HG02943 (cell line): ENCODE measurements at regions not wholly inside any gene's neighbourhood (a gene's known extent, or its start where the extent isn't known, plus 50 kb on each side); places are given as distances from the start of the nearest gene placed in this dataset.

Experiments used
- ATAC-seq: cut with Tn5 transposase; IDR thresholded peaks from one replicate; pipeline ENCODE4 v1.9.1; 2021; ENCODE audit warnings: mild to moderate bottlenecking, low read depth, moderate library complexity; ENCODE audit not compliant: unreplicated experiment

GRCh38 chr21:35853321-35854239, 206.7 kb downstream of the SETD4 start:
- no peak for ATAC-seq

DNA sequence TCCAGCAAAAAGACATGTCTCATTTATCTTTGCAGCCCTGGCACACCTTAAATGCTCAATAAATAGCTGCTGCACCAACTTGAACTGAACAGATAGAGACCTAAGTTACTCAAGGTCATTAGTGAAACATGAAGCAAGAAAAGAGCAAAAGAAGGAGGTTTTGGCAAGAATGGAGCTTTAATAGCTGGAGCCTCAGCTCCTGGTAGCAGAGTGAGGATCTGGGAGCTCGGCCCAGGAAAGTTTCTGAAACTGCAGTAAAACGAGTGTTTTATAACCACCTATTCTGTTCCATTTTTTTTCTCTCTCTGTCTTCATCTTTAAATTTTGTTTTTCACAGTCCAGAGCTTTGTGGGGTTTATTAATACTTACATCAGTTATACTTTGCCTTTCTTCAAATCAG, 207.5 kb downstream of the SETD4 start:
- ATAC-seq = no peak

DNA sequence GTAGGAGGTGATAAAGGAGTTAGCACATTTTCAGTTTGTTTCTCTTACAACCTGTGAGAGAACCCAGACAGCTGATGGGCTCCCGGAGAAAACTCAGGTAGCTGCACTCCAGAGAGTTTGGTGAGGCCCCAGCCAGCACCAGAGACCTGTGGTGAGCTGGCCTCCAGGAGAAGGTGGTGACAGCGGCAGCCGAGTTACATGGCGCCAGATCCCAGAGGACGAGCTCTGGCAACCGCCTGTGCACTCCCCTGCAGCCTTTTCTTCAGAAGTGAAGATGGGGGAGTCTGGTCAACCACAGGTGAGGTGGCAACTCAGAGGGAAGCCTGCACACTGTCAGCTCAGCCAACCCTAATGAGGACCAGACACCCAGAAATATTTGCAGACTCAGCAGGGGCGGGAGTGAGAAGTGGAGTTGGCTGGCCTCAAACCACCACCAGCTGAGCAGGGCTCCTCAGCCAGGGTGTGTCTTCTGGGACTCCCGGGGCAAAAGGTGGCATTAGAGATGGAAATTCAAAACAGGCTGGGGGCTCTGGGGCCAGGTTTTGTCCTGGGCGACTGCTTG, 209.7 kb downstream of the SETD4 start:
- ATAC-seq = no peak

- ATAC-seq = no peak
These were observed 210.3 kb downstream of the SETD4 start for GRCh38 chr21:35850029-35850428.

DNA sequence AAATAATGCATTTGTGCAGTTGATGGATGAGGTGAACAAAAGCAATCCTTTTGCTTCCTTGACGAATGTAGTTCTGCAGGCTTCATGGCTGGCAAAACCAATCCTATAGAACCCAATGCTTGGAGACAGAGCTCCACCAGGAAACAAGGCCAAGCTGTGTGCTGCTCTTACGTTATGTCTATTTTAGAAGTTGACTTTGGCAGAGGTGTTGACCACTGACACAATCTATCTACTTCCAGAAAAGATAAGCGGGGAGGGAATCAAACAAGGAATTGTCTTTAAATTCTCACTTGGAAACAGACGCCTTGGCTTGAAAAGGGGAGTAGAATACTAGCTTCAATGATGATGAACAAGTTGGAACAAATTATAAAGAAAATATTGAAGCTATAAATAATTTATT, 211.2 kb downstream of the SETD4 start:
- ATAC-seq = no peak

- ATAC-seq = no peak
These were observed 216.2 kb downstream of the SETD4 start for GRCh38 chr21:35843911-35844667.

DNA sequence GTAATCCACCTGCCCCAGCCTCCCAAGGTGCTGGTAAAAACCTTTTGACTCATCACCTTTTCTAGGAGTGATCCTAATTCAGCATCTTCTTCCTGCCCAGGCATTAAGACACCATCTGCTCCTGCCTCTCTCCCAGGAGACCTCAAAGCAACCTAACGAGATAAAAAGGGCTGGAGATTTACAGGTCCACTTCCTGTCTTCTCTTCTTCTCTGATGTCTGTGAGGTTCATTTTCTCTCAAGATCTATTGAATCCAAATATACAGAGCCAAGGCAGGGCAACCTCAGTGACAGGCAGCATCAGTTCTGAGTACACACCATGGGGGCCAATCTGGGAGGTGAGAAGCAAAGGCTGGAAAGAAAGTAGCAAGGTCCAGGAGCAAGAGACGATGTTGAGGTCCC, 219.4 kb downstream of the SETD4 start:
- no peak for ATAC-seq

GRCh38 chr21:35840197-35840799, 220.0 kb downstream of the SETD4 start:
- ATAC-seq = no peak

- no peak for ATAC-seq
These were observed 221.2 kb downstream of the SETD4 start for GRCh38 chr21:35838987-35839763.

DNA sequence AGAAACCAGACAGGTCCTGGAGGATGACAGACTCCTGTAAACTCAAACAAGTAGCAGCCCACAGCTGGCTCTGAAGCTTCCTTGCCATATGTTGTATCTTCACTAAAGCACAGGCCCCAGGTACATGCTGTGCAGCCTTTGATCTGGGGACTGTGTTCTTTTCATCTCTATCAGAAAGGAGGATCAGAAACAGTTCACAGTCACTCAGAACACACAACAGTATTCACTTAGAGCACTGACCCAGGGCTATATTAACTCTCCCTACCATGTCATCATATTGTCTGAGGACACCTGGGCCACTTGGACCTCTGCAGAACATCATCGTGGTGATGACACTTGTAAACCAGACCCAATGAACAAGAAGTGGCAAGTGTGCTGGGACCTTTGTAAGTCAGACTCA, 222.0 kb downstream of the SETD4 start:
- ATAC-seq = no peak

GRCh38 chr21:35833991-35834390, 226.3 kb downstream of the SETD4 start:
- no peak for ATAC-seq

- no peak for ATAC-seq
These were observed 226.9 kb downstream of the SETD4 start for GRCh38 chr21:35833388-35833787.

GRCh38 chr21:35831230-35831629, 229.1 kb downstream of the SETD4 start:
- ATAC-seq = no peak

DNA sequence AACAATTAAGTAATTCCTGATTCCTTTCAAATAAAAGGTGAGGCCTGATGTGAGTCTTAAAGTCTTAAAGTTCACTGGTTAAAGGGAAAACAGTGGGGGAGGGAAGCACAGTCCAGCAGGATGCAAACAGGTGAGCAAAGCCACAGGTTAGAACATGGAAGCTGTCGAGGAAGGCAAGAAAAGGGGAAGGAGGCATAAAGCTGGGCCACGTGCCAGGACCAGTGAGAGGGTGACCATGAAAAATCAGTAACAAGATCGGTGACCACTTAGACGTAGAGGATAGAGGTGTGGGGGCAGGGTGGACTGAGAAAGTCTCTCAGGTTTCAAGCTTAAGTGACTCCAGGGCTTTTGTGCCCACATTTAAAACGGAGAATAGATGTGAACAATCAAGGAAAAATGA, 231.3 kb downstream of the SETD4 start:
- no peak for ATAC-seq

DNA sequence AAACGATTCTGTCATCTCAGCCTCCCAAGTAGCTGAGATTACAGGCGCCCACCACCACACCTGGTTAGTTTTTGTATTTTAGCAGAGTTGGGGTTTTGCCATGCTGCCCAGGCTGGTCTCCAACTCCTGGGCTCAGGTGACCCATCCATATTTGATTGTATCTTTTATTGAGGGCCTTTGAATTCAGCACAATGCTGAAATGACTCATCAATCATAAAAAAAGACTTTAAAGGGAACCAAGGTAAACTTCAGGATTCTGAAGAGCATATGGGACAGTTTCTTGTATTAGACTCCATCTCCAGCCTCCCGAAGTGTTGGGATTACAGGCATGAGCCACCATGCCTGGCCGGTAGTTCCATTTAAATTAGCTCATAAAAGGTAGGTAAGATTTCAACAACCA, 232.2 kb downstream of the SETD4 start:
- ATAC-seq = no peak

DNA sequence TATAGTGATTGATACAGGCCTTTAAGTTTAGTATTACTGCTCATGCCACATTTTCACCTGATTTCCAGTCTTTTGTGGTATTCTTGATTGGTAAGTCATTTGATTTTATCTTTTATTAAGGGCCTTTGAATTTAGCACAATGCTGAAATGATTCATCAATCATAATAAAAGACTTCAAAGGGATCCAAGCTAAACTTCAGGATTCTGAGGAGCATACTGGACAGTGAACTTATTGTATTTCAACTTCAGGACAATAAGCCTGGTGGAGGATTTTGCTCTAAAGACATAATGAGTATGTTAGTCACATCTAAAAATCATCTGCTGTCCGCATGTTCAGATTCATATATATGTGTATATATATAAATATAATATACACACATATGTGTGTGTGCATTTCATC, 233.3 kb downstream of the SETD4 start:
- ATAC-seq = no peak

GRCh38 chr21:35825370-35826353, 234.7 kb downstream of the SETD4 start:
- ATAC-seq = no peak

DNA sequence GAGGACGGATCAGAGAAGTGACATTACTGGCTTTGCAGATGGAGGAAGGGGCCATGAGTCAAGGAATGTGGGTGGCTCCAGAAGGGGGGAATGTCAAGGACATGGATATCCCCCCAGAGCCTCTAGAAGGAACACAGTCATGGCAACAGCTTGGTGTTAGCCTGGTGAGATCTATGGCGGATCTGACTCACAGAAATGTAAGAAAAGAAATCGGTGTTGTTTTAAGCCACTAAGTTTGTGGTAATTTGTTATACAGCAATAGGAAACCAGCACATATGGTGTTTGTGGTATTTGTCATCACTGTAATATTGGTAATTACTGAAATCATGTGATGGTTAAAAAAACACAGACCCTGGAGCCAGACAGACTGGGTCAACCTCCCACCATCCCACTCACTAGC, 236.2 kb downstream of the SETD4 start:
- ATAC-seq = no peak

DNA sequence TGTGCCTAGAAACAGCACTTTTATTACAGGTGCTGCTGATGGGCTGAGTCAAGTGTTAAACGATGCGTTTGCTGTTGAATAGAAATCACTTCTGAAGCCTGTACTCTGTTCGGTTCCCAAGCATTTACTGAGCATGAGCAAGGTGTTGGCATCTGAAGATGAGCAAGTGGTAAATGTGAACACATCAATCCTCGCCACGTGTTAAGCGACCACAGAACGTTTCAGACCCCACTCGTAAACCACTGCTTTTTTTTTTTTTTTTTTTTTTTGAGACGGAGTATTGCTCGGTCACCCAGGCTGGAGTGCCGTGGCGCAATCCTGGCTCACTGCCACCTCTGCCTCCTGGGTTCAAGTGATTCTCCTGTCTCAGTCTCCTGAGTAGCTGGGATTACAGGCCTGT, 241.2 kb downstream of the SETD4 start:
- no peak for ATAC-seq
